ENCODE measurements at regions not wholly inside any gene's neighbourhood (a gene's known extent, or its start where the extent isn't known, plus 50 kb on each side); places are given as distances from the start of the nearest gene placed in this dataset.

GRCh38 chr6:44530209-44530909 lies 142.9 kb downstream of the CDC5L start:
- Histone ChIP-seq H3K36me3 (ENCODE audit: control insufficient read depth in 2 of 2, insufficient read depth in 2 of 2, low read length in 1 of 2) (no peaks in the 10 kb centered on the region), H3K9me3 (ENCODE audit: control insufficient read depth in 2 of 2, insufficient read depth in 1 of 2, low read depth in 1 of 2, low read length in 1 of 2) (no peaks in the 10 kb centered on the region), H3K27ac (ENCODE audit: low read depth in 2 of 2, low read length in 1 of 2) (no peak overlapping the region), H3K27me3 (ENCODE audit: control insufficient read depth in 1 of 2, insufficient read depth in 2 of 2, low read length in 2 of 2) (no peaks in the 10 kb centered on the region), H3K4me3 (ENCODE audit: low read depth in 1 of 2, low read length in 2 of 2) (no peak overlapping the region), H3K4me1 (ENCODE audit: control insufficient read depth in 2 of 2, insufficient read depth in 2 of 2, low read length in 1 of 2) (no peaks in the 10 kb centered on the region)
- WGBS, 2 donors, result 82 to 88% methylated on average over 8 of the region's 8 CpGs

DNA sequence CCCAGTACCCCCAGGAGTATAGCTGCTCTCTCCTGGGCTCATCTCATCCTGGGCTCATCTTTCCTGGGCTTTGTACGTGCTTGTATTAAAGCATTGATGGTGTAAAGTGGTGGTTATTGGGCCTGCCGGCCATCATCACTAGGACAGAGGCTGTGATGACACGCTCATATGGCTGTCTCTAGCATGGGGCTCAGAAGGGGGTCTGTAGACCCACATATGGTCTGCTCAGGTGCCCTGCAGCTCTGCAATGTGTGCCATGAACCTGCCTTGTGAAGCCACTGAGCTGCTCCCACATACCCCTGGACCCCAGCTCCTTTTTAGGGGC lies 143.4 kb downstream of the CDC5L start:
- H3K27me3 ChIP-seq (ENCODE audit: control insufficient read depth in 1 of 2, insufficient read depth in 2 of 2, low read length in 2 of 2), result no peaks in the 10 kb centered on the region
- WGBS, 2 donors, result 95% methylated on average over 3 of the region's 3 CpGs
- H3K4me1 ChIP-seq (ENCODE audit: control insufficient read depth in 2 of 2, insufficient read depth in 2 of 2, low read length in 1 of 2), result no peaks in the 10 kb centered on the region
- H3K36me3 ChIP-seq (ENCODE audit: control insufficient read depth in 2 of 2, insufficient read depth in 2 of 2, low read length in 1 of 2), result no peaks in the 10 kb centered on the region
- no peak overlapping the region for H3K4me3 ChIP-seq (ENCODE audit: low read depth in 1 of 2, low read length in 2 of 2)
- no peaks in the 10 kb centered on the region for H3K9me3 ChIP-seq (ENCODE audit: control insufficient read depth in 2 of 2, insufficient read depth in 1 of 2, low read depth in 1 of 2, low read length in 1 of 2)
- H3K27ac ChIP-seq (ENCODE audit: low read depth in 2 of 2, low read length in 1 of 2), result no peak overlapping the region

DNA sequence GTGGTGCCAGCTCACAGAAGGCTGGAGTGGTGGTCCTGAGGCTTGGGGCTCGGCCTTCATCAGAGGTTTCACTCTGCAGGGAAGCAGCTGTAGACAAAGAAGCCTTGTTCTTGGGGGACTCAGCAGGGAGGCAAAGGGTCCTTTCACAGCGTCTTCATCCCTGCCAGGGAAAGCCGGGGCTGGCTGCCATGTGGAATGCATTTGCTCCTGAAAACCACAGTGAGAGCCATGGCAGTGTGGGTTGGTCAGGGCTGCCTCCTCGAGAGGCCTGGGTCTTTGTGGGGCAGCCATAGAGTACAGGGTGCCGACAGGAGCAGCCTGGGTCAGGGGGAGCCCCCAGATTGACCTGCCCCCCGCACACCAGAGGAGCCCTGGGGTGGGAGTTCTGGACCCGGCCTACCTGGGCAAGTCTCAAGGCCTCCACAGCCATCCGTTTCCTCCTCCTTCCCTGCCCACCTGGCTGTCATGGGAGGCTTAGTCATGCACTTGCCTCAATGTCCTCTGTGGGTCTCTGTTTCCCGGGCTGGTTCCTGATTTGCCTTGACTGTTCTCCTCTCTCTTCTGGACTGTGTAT lies 144.0 kb downstream of the CDC5L start:
- Histone ChIP-seq H3K4me3 (ENCODE audit: low read depth in 1 of 2, low read length in 2 of 2) (no peak overlapping the region), H3K27me3 (ENCODE audit: control insufficient read depth in 1 of 2, insufficient read depth in 2 of 2, low read length in 2 of 2) (no peaks in the 10 kb centered on the region), H3K27ac (ENCODE audit: low read depth in 2 of 2, low read length in 1 of 2) (no peak overlapping the region), H3K36me3 (ENCODE audit: control insufficient read depth in 2 of 2, insufficient read depth in 2 of 2, low read length in 1 of 2) (no peaks in the 10 kb centered on the region), H3K9me3 (ENCODE audit: control insufficient read depth in 2 of 2, insufficient read depth in 1 of 2, low read depth in 1 of 2, low read length in 1 of 2) (no peaks in the 10 kb centered on the region), H3K4me1 (ENCODE audit: control insufficient read depth in 2 of 2, insufficient read depth in 2 of 2, low read length in 1 of 2) (no peaks in the 10 kb centered on the region)
- 83 to 88% methylated on average over 9 of the region's 9 CpGs for WGBS, 2 donors

- no peaks in the 10 kb centered on the region for H3K4me1 ChIP-seq (ENCODE audit: control insufficient read depth in 2 of 2, insufficient read depth in 2 of 2, low read length in 1 of 2)
- H3K27ac ChIP-seq (ENCODE audit: low read depth in 2 of 2, low read length in 1 of 2), result no peak overlapping the region
- no peaks in the 10 kb centered on the region for H3K9me3 ChIP-seq (ENCODE audit: control insufficient read depth in 2 of 2, insufficient read depth in 1 of 2, low read depth in 1 of 2, low read length in 1 of 2)
- H3K27me3 ChIP-seq (ENCODE audit: control insufficient read depth in 1 of 2, insufficient read depth in 2 of 2, low read length in 2 of 2), result no peaks in the 10 kb centered on the region
- H3K36me3 ChIP-seq (ENCODE audit: control insufficient read depth in 2 of 2, insufficient read depth in 2 of 2, low read length in 1 of 2), result no peaks in the 10 kb centered on the region
- H3K4me3 ChIP-seq (ENCODE audit: low read depth in 1 of 2, low read length in 2 of 2), result no peak overlapping the region
- WGBS, 2 donors, result 93 to 100% methylated on average over 2 of the region's 2 CpGs
Observed at GRCh38 chr6:44533421-44533820, 145.9 kb downstream of the CDC5L start.

DNA sequence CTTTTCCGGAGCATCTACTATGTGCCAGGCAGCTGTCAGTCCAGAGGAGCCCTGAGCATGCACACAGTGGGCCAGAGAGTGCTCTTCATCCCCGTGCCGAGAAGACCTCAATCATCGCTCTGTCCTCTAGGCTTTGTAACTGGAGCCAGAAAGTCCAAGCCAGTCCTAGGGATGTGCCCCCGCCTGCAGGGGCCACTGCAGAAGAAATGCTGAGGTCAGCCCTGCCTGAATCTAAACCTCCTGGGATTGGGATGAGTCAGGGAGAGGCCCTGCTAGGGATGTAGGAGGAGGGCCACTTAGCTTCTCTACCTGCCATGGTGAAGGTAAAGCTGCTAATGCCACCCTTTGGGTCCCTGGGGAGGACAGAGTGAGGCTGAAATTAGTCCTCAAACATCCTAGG lies 146.8 kb downstream of the CDC5L start:
- H3K27ac ChIP-seq (ENCODE audit: low read depth in 2 of 2, low read length in 1 of 2), result no peak overlapping the region
- no peak overlapping the region for H3K4me3 ChIP-seq (ENCODE audit: low read depth in 1 of 2, low read length in 2 of 2)
- no peaks in the 10 kb centered on the region for H3K4me1 ChIP-seq (ENCODE audit: control insufficient read depth in 2 of 2, insufficient read depth in 2 of 2, low read length in 1 of 2)
- no peaks in the 10 kb centered on the region for H3K9me3 ChIP-seq (ENCODE audit: control insufficient read depth in 2 of 2, insufficient read depth in 1 of 2, low read depth in 1 of 2, low read length in 1 of 2)
- no peaks in the 10 kb centered on the region for H3K36me3 ChIP-seq (ENCODE audit: control insufficient read depth in 2 of 2, insufficient read depth in 2 of 2, low read length in 1 of 2)
- 88 to 90% methylated on average over 5 of the region's 5 CpGs for WGBS, 2 donors
- H3K27me3 ChIP-seq (ENCODE audit: control insufficient read depth in 1 of 2, insufficient read depth in 2 of 2, low read length in 2 of 2), result no peaks in the 10 kb centered on the region

DNA sequence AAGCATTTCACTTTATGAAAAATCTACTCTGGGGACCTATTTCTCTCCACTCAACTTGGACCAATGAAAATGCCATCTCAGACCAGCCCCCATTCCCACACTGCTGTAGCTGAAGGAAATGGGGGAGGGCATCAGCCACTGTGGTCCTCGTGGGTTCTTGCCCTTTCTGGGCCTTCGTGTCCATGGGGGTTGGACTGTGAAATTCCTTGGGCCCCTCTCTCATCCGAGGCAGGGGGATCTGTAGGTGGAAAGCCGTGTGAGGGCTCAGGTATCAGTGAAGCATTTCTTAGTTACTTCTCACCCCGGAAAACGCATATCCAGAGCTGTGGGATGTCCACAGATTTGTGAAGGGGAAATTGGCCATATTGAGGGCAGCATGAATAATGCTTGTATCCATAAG lies 147.9 kb downstream of the CDC5L start:
- WGBS, 2 donors, result 77 to 79% methylated on average over 6 of the region's 6 CpGs
- Histone ChIP-seq H3K27ac (ENCODE audit: low read depth in 2 of 2, low read length in 1 of 2) (no peak overlapping the region), H3K4me1 (ENCODE audit: control insufficient read depth in 2 of 2, insufficient read depth in 2 of 2, low read length in 1 of 2) (no peaks in the 10 kb centered on the region), H3K4me3 (ENCODE audit: low read depth in 1 of 2, low read length in 2 of 2) (no peak overlapping the region), H3K9me3 (ENCODE audit: control insufficient read depth in 2 of 2, insufficient read depth in 1 of 2, low read depth in 1 of 2, low read length in 1 of 2) (no peaks in the 10 kb centered on the region), H3K36me3 (ENCODE audit: control insufficient read depth in 2 of 2, insufficient read depth in 2 of 2, low read length in 1 of 2) (no peaks in the 10 kb centered on the region), H3K27me3 (ENCODE audit: control insufficient read depth in 1 of 2, insufficient read depth in 2 of 2, low read length in 2 of 2) (no peaks in the 10 kb centered on the region)

GRCh38 chr6:44535967-44536366 lies 148.5 kb downstream of the CDC5L start:
- 96 to 98% methylated on average over 4 of the region's 4 CpGs for WGBS, 2 donors
- Histone ChIP-seq H3K4me1 (ENCODE audit: control insufficient read depth in 2 of 2, insufficient read depth in 2 of 2, low read length in 1 of 2) (no peaks in the 10 kb centered on the region), H3K4me3 (ENCODE audit: low read depth in 1 of 2, low read length in 2 of 2) (no peak overlapping the region), H3K9me3 (ENCODE audit: control insufficient read depth in 2 of 2, insufficient read depth in 1 of 2, low read depth in 1 of 2, low read length in 1 of 2) (peaks cover 0 to 1% of the 10 kb centered on the region in 2 donors), H3K27me3 (ENCODE audit: control insufficient read depth in 1 of 2, insufficient read depth in 2 of 2, low read length in 2 of 2) (no peaks in the 10 kb centered on the region), H3K27ac (ENCODE audit: low read depth in 2 of 2, low read length in 1 of 2) (no peak overlapping the region), H3K36me3 (ENCODE audit: control insufficient read depth in 2 of 2, insufficient read depth in 2 of 2, low read length in 1 of 2) (no peaks in the 10 kb centered on the region)

- Histone ChIP-seq H3K4me3 (ENCODE audit: low read depth in 1 of 2, low read length in 2 of 2) (no peak overlapping the region), H3K9me3 (ENCODE audit: control insufficient read depth in 2 of 2, insufficient read depth in 1 of 2, low read depth in 1 of 2, low read length in 1 of 2) (peaks cover 0 to 2% of the 10 kb centered on the region in 2 donors), H3K27me3 (ENCODE audit: control insufficient read depth in 1 of 2, insufficient read depth in 2 of 2, low read length in 2 of 2) (no peaks in the 10 kb centered on the region), H3K36me3 (ENCODE audit: control insufficient read depth in 2 of 2, insufficient read depth in 2 of 2, low read length in 1 of 2) (no peaks in the 10 kb centered on the region), H3K4me1 (ENCODE audit: control insufficient read depth in 2 of 2, insufficient read depth in 2 of 2, low read length in 1 of 2) (no peaks in the 10 kb centered on the region), H3K27ac (ENCODE audit: low read depth in 2 of 2, low read length in 1 of 2) (no peak overlapping the region)
- WGBS, 2 donors, result 80 to 83% methylated on average over 10 of the region's 10 CpGs
Observed at GRCh38 chr6:44537306-44538049, 150.0 kb downstream of the CDC5L start.

DNA sequence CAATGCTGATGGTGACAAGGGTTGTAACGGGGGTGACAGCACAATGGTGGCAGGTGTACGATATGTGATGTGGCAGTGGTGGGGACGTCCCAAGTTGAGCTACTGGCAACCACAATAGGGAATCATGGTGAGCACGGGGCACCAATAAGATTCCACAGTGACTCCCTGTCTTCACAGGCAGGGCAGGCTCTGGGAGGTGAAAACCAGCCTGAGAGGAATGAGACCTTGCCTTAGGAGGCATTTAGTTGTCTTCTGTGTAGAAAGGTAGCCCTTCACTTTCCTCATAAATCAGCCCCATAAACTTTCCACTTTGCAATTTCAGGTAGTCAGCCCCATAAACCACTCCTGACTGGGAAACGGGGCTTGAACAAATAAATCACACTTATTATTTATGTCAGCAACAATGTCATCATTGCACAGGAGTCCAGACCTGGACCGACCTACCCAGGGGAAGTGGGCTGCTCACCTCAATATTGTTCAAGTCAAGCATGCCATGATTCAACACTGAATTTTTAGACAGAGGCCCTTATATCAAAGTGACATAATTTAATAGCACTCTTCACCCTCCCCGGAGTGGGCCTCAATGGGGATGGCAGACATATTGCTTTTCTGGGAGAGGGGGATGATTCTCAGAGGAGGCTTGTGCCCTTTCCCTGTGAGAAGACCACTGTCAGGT lies 150.8 kb downstream of the CDC5L start:
- H3K27me3 ChIP-seq (ENCODE audit: control insufficient read depth in 1 of 2, insufficient read depth in 2 of 2, low read length in 2 of 2), result no peaks in the 10 kb centered on the region
- WGBS, 2 donors, result 70 to 82% methylated on average over 7 of the region's 7 CpGs

More for the DNA sequence above, 150.8 kb downstream of the CDC5L start:
- Histone ChIP-seq H3K4me3 (ENCODE audit: low read depth in 1 of 2, low read length in 2 of 2) (no peak overlapping the region), H3K9me3 (ENCODE audit: control insufficient read depth in 2 of 2, insufficient read depth in 1 of 2, low read depth in 1 of 2, low read length in 1 of 2) (peaks cover 0 to 2% of the 10 kb centered on the region in 2 donors), H3K4me1 (ENCODE audit: control insufficient read depth in 2 of 2, insufficient read depth in 2 of 2, low read length in 1 of 2) (no peaks in the 10 kb centered on the region), H3K27ac (ENCODE audit: low read depth in 2 of 2, low read length in 1 of 2) (no peak overlapping the region), H3K36me3 (ENCODE audit: control insufficient read depth in 2 of 2, insufficient read depth in 2 of 2, low read length in 1 of 2) (no peaks in the 10 kb centered on the region)

All from esophagus (tissue), 2 donors.